Amniotic epithelial cell (primary cell): ENCODE measurements at regions not wholly inside any gene's neighbourhood (a gene's known extent, or its start where the extent isn't known, plus 50 kb on each side); places are given as distances from the start of the nearest gene placed in this dataset.

Experiments used
- DNase-seq: peaks from one replicate; pipeline ENCODE4 v3.0.0-alpha.2; 2010; ENCODE audit warnings: low read depth

- DNase-seq = no peak
Measured at GRCh38 chrX:49773993-49774392, 55.1 kb upstream of the PAGE4 start.

GRCh38 chrX:49767236-49767635 is 61.9 kb upstream of the PAGE4 start:
- no peak for DNase-seq

GRCh38 chrX:49762175-49762720 is 66.5 kb upstream of the PAGE1 start:
- DNase-seq = no peak

GRCh38 chrX:49761481-49761880 is 65.7 kb upstream of the PAGE1 start:
- peak; percentile 6 for DNase-seq

GRCh38 chrX:49760290-49760890 is 64.6 kb upstream of the PAGE1 start:
- no peak for DNase-seq

GRCh38 chrX:49756692-49757091 is 60.9 kb upstream of the PAGE1 start:
- no peak for DNase-seq

- DNase-seq = peak; percentile 27
Measured at GRCh38 chrX:49754233-49754857, 58.6 kb upstream of the PAGE1 start.

- no peak for DNase-seq
Measured at GRCh38 chrX:49753691-49754090, 57.9 kb upstream of the PAGE1 start.

- no peak for DNase-seq
Measured at GRCh38 chrX:49748211-49748956, 52.6 kb upstream of the PAGE1 start.

- DNase-seq = no peak
Measured at GRCh38 chrX:49746306-49746705, 50.5 kb upstream of the PAGE1 start.
